Liver (tissue), 8 donors: ENCODE measurements at regions not wholly inside any gene's neighbourhood (a gene's known extent, or its start where the extent isn't known, plus 50 kb on each side); places are given as distances from the start of the nearest gene placed in this dataset.
A peak's percentile ranks its signal among the peaks of the same experiment; 100 is the strongest.

ENCODE experiments used
- DNase-seq: peaks from one replicate; pipeline ENCODE4 v3.0.0-alpha.2; 2017; ENCODE audit warnings: low spot score
- H3K27ac ChIP-seq, 2 donors: one replicate each; pipeline ENCODE4 v1.7.0; 2013; ENCODE audit warnings: inconsistent platforms in 2 of 2, low read length in 2 of 2, control low read depth in 1 of 2, low read depth in 1 of 2, mild to moderate bottlenecking in 1 of 2
- H3K27me3 ChIP-seq, 4 donors: one replicate each; pipeline versions ENCODE4 v1.6.1 to v1.7.0; 2013; ENCODE audit warnings: low read length in 3 of 4, inconsistent platforms in 1 of 4, mild to moderate bottlenecking in 1 of 4, moderate library complexity in 1 of 4; ENCODE audit not compliant: control insufficient read depth in 4 of 4, insufficient read depth in 4 of 4
- H3K36me3 ChIP-seq, 4 donors: one replicate each; pipeline versions ENCODE4 v1.6.1 to v1.7.0; 2013; ENCODE audit warnings: low read length in 3 of 4, mild to moderate bottlenecking in 3 of 4, low read depth in 1 of 4, moderate library complexity in 1 of 4; ENCODE audit not compliant: control insufficient read depth in 4 of 4, insufficient read depth in 3 of 4
- H3K4me1 ChIP-seq, 4 donors: one replicate each; pipeline versions ENCODE4 v1.6.1 to v1.7.0; 2013; ENCODE audit warnings: low read length in 3 of 4, mild to moderate bottlenecking in 3 of 4, moderate library complexity in 1 of 4; ENCODE audit not compliant: control insufficient read depth in 4 of 4, insufficient read depth in 4 of 4
- H3K4me3 ChIP-seq, 3 donors: one replicate each; pipeline versions ENCODE4 v1.6.1 to v1.7.0; 2013; ENCODE audit warnings: low read length in 3 of 3, control low read depth in 1 of 3, low read depth in 1 of 3, mild to moderate bottlenecking in 1 of 3
- H3K9ac ChIP-seq, 2 donors: one replicate each; pipeline ENCODE4 v1.7.0; 2013; ENCODE audit warnings: low read length in 2 of 2, mild to moderate bottlenecking in 2 of 2, moderate library complexity in 2 of 2, control low read depth in 1 of 2, low read depth in 1 of 2
- H3K9me3 ChIP-seq, 4 donors: one replicate each; pipeline versions ENCODE4 v1.6.1 to v1.7.0; 2013; ENCODE audit warnings: low read length in 3 of 4; ENCODE audit not compliant: control insufficient read depth in 4 of 4
- ATF3 ChIP-seq: IDR thresholded peaks from 2 replicates; pipeline ENCODE4 v1.6.1; 2016; ENCODE audit warnings: antibody characterized with exemption
- CTCF ChIP-seq: fragments of 150-350 bp; IDR thresholded peaks from 2 replicates; pipeline ENCODE4 v1.5.1; 2017; ENCODE audit warnings: improper control_type of control experiment, low read depth, low read length; ENCODE audit not compliant: missing input control
- EGR1 ChIP-seq, 2 donors: IDR thresholded peaks; 2 replicates each; pipeline ENCODE4 v1.6.1; 2016 to 2018; ENCODE audit warnings: antibody characterized with exemption in 2 of 2, low read depth in 2 of 2
- FOXA1 ChIP-seq: IDR thresholded peaks from 2 replicates; pipeline ENCODE4 v1.6.1; 2016; ENCODE audit warnings: antibody characterized with exemption
- FOXA2 ChIP-seq: IDR thresholded peaks from 2 replicates; pipeline ENCODE4 v1.6.1; 2016; ENCODE audit warnings: antibody characterized with exemption
- GABPA ChIP-seq, 2 donors: IDR thresholded peaks in 1 of 2; conservative IDR thresholded peaks in 1 of 2; 2 replicates each; pipeline ENCODE4 v1.6.1; 2016; ENCODE audit warnings: antibody characterized with exemption in 2 of 2, mild to moderate bottlenecking in 1 of 2, moderate library complexity in 1 of 2
- HNF4A ChIP-seq, 2 donors: conservative IDR thresholded peaks; 2 replicates each; pipeline ENCODE4 v1.6.1; 2016; ENCODE audit warnings: antibody characterized with exemption in 2 of 2, mild to moderate bottlenecking in 2 of 2
- HNF4G ChIP-seq: IDR thresholded peaks from 2 replicates; pipeline ENCODE4 v1.6.1; 2016; ENCODE audit warnings: antibody characterized with exemption
- JUND ChIP-seq, 2 donors: IDR thresholded peaks; 2 replicates each; pipeline ENCODE4 v1.6.1; 2016; ENCODE audit warnings: antibody characterized with exemption in 2 of 2
- MAX ChIP-seq: IDR thresholded peaks from 2 replicates; pipeline ENCODE4 v1.6.1; 2016; ENCODE audit warnings: antibody characterized with exemption
- NR2F2 ChIP-seq: IDR thresholded peaks from 2 replicates; pipeline ENCODE4 v1.6.1; 2016; ENCODE audit warnings: antibody characterized with exemption
- RAD21 ChIP-seq, 2 donors: IDR thresholded peaks; 2 replicates each; pipeline ENCODE4 v1.6.1; 2016; ENCODE audit warnings: antibody characterized with exemption in 2 of 2, mild to moderate bottlenecking in 2 of 2
- REST ChIP-seq: IDR thresholded peaks from 2 replicates; pipeline ENCODE4 v1.6.1; 2016; ENCODE audit warnings: antibody characterized with exemption, mild to moderate bottlenecking
- RXRA ChIP-seq, 2 donors: IDR thresholded peaks; 2 replicates each; pipeline ENCODE4 v1.6.1; 2017 to 2018; ENCODE audit warnings: antibody characterized with exemption in 2 of 2, mild to moderate bottlenecking in 1 of 2
- SP1 ChIP-seq: IDR thresholded peaks from 2 replicates; pipeline ENCODE4 v1.6.1; 2018; ENCODE audit warnings: antibody characterized with exemption, mild to moderate bottlenecking
- TAF1 ChIP-seq: conservative IDR thresholded peaks from 2 replicates; pipeline ENCODE4 v1.6.1; 2016; ENCODE audit warnings: antibody characterized with exemption, mild to moderate bottlenecking
- YY1 ChIP-seq: IDR thresholded peaks from 2 replicates; pipeline ENCODE4 v1.6.1; 2016; ENCODE audit warnings: antibody characterized with exemption, mild to moderate bottlenecking
- ZBTB33 ChIP-seq: IDR thresholded peaks from 2 replicates; pipeline ENCODE4 v1.6.1; 2016; ENCODE audit warnings: antibody characterized with exemption
- WGBS: extraction: QIAGEN DNeasy Blood & Tissue Kit; methylation state at CpG from one replicate; pipeline ENCODE4 v1.1.7; 2013; 5-methylcytosine and 5-hydroxymethylcytosine counted together
- donor health status: healthy.
- donor health status: healthy.
- donor health status: healthy.
- donor health status: healthy.
- donor health status: healthy.

GRCh38 chr3:94532951-94533350, 470.1 kb downstream of the NSUN3 start:
- Histone ChIP-seq H3K9ac (no peak overlapping the region), H3K9me3 (no peaks in the 10 kb centered on the region), H3K27ac (no peak overlapping the region), H3K27me3 (no peaks in the 10 kb centered on the region), H3K4me3 (no peak overlapping the region), H3K36me3 (no peaks in the 10 kb centered on the region), H3K4me1 (no peaks in the 10 kb centered on the region)
- no peak for DNase-seq
- TF ChIP-seq FOXA2 (no peak), TAF1 (no peak), GABPA (IDR thresholded peaks at IDR 0.05 in 1 of 2, conservative IDR thresholded peaks at IDR 0.05 in 1 of 2) (no peak), CTCF (no peak), SP1 (no peak), NR2F2 (no peak), ZBTB33 (no peak), HNF4A (conservative IDR thresholded peaks at IDR 0.05) (no peak), MAX (no peak), HNF4G (no peak), REST (no peak), JUND (IDR thresholded peaks at IDR 0.05) (no peak), RAD21 (IDR thresholded peaks at IDR 0.05) (no peak), YY1 (no peak), ATF3 (no peak), RXRA (IDR thresholded peaks at IDR 0.05) (no peak), EGR1 (IDR thresholded peaks at IDR 0.05; ENCODE audit: low read depth in 2 of 2) (no peak), FOXA1 (no peak)
- WGBS: 98% methylated on average over 3 of the region's 3 CpGs

GRCh38 chr3:94539937-94540336, 477.1 kb downstream of the NSUN3 start:
- no peaks in the 10 kb centered on the region for H3K27me3 ChIP-seq
- H3K27ac ChIP-seq: no peak overlapping the region
- H3K9me3 ChIP-seq: no peaks in the 10 kb centered on the region
- no peak overlapping the region for H3K4me3 ChIP-seq
- no peaks in the 10 kb centered on the region for H3K36me3 ChIP-seq
- DNase-seq: no peak
- H3K9ac ChIP-seq: no peak overlapping the region
- peaks cover 0 to 9% (median 5%) of the 10 kb centered on the region in 4 donors for H3K4me1 ChIP-seq
- no peak for TF ChIP-seq CTCF
- TF ChIP-seq JUND (IDR thresholded peaks at IDR 0.05): no peak
- no peak for TF ChIP-seq FOXA2
- TF ChIP-seq MAX: no peak
- no peak for TF ChIP-seq ATF3
- TF ChIP-seq YY1: peak; percentile 24
- no peak for TF ChIP-seq ZBTB33
- no peak for TF ChIP-seq TAF1
- TF ChIP-seq RXRA (IDR thresholded peaks at IDR 0.05): peak; percentile 32 to 36
